Activated CD8-positive, alpha-beta memory T cell treated with anti-CD3 and anti-CD28 coated beads for 4 hours (primary cell): ENCODE measurements at regions not wholly inside any gene's neighbourhood (a gene's known extent, or its start where the extent isn't known, plus 50 kb on each side); places are given as distances from the start of the nearest gene placed in this dataset.
A peak's percentile ranks its signal among the peaks of the same experiment; 100 is the strongest.
"Not testable (repeated sequence)": the region's sequence is repeated elsewhere in the genome, so short reads cannot be mapped to it uniquely, and the experiment has no call there.

ENCODE experiments used
- DNase-seq, 2 donors: peaks; one replicate each; pipeline ENCODE4 v3.0.0-alpha.2; 2020; ENCODE audit warnings: low read depth in 2 of 2

GRCh38 chr6:15166121-15166520, 79.7 kb upstream of the JARID2 start:
- DNase-seq, result no peak

- DNase-seq, result no peak
Measured at GRCh38 chr6:15170126-15170525, 75.7 kb upstream of the JARID2 start.

DNA sequence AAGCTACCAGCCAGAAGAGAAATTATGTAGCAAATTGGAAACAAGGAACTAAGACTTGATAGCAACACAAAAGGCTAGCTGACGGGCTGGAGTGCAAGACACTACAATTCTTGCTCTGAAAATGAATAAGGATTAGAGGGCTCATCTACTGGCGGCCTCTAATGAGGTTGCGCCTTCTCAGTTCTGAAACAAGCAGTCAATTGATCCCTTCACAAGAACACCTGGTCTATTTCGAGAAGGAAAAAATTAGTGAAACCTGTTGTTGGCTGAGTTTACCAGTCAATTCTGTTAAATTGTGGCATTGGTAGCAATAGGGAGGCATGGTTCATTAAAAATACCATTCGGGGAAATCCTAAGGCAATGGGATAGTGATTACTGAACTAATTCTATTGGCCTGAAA, 74.8 kb upstream of the JARID2 start:
- no peak for DNase-seq

GRCh38 chr6:15176816-15177370, 69.0 kb upstream of the JARID2 start:
- DNase-seq, result no peak

DNA sequence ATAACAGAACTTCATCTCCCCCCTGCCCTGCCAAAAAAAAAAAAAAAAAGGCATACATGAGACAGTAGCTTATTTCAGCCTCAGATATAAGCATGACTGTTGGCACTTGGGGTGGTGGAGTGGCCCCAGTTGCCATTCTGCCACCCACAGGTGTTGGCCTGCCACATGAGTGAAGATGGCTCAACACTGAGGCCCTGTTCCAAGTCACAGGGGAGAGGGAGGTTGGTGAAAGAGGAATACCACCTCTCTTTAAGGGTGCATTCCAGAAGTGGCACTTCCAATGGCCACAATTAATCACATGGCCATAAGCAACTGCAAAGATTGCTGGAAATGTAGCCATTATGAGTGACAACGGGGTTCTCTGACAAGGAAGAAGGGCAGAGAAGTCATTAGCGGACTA, 61.9 kb upstream of the JARID2 start:
- no peak for DNase-seq

GRCh38 chr6:15184441-15184861, 61.4 kb upstream of the JARID2 start:
- peak in 1 of 2 donors; percentile 4 for DNase-seq

DNA sequence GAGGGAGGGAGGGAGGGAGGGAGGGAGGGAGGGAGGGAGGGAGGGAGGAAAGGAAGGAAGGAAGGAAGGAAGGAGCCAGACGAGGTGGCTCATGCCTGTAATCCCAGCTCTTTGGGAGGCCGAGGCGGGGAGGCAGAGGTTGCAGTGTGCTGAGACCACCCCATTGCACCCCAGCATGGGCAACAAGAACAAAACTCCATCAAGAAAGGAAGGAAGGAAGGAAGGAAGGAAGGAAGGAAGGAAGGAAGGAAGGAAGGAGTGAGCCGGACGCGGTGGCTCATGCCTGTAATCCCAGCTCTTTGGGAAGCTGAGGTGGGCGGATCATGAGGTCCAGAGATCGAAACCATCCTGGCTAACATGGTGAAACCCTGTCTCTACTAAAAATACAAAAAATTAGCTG, 60.8 kb upstream of the JARID2 start:
- not testable (repeated sequence) for DNase-seq

DNA sequence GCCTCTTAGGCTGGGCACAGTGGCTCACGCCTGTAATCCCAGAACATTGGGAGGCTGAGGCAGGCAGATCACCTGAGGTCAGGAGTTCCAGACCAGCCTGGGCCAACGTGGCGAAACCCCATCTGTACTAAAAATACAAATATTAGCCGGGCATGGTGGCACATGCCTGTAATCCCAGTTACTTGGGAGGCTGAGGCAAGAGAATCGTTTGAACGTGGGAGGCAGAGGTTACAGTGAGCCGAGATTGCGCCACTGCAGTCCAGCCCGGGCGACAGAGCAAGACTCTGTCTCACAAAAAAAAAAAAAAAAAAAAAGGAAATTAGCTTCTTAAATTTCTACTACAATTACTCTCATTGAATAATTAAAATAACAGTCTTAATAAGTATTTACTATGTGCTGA, 52.4 kb upstream of the JARID2 start:
- not testable (repeated sequence) for DNase-seq

DNA sequence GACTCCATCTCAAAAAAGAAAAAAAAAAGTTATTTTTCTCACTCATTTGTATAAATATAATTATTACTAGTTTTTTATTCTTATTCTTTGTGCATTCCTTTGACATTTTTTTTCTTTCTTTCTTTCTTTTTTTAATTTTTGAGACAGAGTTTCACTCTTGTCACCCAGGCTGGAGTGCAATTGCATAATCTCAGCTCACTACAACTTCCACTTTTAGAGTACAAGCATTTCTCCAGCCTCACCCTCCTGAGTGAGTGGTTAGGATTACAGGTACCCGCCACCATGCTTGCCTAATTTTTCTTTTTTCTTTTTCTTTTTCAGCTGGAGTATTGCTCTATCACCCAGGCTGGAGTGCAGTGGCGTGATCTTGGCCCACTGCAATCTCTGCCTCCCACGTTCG, 51.4 kb upstream of the JARID2 start:
- DNase-seq, result no peak
